Calu3 (cell line): ENCODE measurements at regions not wholly inside any gene's neighbourhood (a gene's known extent, or its start where the extent isn't known, plus 50 kb on each side); places are given as distances from the start of the nearest gene placed in this dataset.

Experiments used
- BruUV-seq: library from RNA; stranded (reverse); fragments of 400-500 nt; replicated peaks from 2 replicates; lab custom pipeline; 2021; lab: Mats Ljungman, UMichigan
- CTCF ChIA-PET: fragments of 300-600 bp; sonication (Branson Sonifier 250); formaldehyde crosslinking; loops from one replicate; lab custom pipeline; 2022; ENCODE audit warnings: antibody characterized with exemption; lab: Charles Lee
- DNase-seq: peaks from one replicate; pipeline ENCODE4 v3.0.0; 2022
- H3K27ac Mint-ChIP-seq: one replicate; pipeline ENCODE4 v1.8.0; 2022; ENCODE audit warnings: mixed read lengths; ENCODE audit not compliant: unreplicated experiment
- H3K27me3 Mint-ChIP-seq: one replicate; pipeline ENCODE4 v1.8.0; 2022; ENCODE audit warnings: mixed read lengths; ENCODE audit not compliant: unreplicated experiment
- H3K36me3 Mint-ChIP-seq: one replicate; pipeline ENCODE4 v1.8.0; 2022; ENCODE audit warnings: mild to moderate bottlenecking, moderate library complexity, mixed read lengths; ENCODE audit not compliant: insufficient read depth, unreplicated experiment
- H3K4me1 Mint-ChIP-seq: one replicate; pipeline ENCODE4 v1.8.0; 2022; ENCODE audit warnings: mild to moderate bottlenecking, low read depth, mixed read lengths; ENCODE audit not compliant: unreplicated experiment
- H3K4me3 Mint-ChIP-seq: one replicate; pipeline ENCODE4 v1.8.0; 2022; ENCODE audit warnings: mild to moderate bottlenecking, low read depth, moderate library complexity, mixed read lengths; ENCODE audit not compliant: unreplicated experiment
- H3K9me3 Mint-ChIP-seq: one replicate; pipeline ENCODE4 v1.8.0; 2022; ENCODE audit warnings: low read depth, mixed read lengths; ENCODE audit not compliant: unreplicated experiment
- CTCF ChIP-seq: fragments of 200-600 bp; IDR thresholded peaks from one replicate; pipeline ENCODE4 v1.8.0; 2022; ENCODE audit warnings: antibody characterized with exemption; ENCODE audit not compliant: unreplicated experiment
- intact Hi-C: fragments of 100-400 bp; cut with micrococcal nuclease; formaldehyde crosslinking; loops from one replicate; pipeline ENCODE4 v1.10.0; 2022; ENCODE audit not compliant: unreplicated experiment

- TF ChIP-seq CTCF: no peak
- BruUV-seq: no TSS peak
- no peak for DNase-seq
- CTCF ChIA-PET: interaction anchor here (0.7 to 1.2 kb wide), 2 partner anchors 165 to 233 kb away, joined by 3 to 4 read pairs; no protein-coding TSS in a partner anchor
- Mint-ChIP-seq H3K4me1 (peaks cover 7% of the 10 kb centered on the region), H3K27me3 (peaks cover 88% of the 10 kb centered on the region), H3K36me3 (no peaks in the 10 kb centered on the region), H3K9me3 (no peaks in the 10 kb centered on the region), H3K27ac (no peak overlapping the region), H3K4me3 (no peak overlapping the region)
- intact Hi-C loops: no loop called here
Observed at GRCh38 chr1:165119086-165119485, 237.4 kb downstream of the LMX1A start.

GRCh38 chr1:165117482-165117881 is 239.0 kb downstream of the LMX1A start:
- peaks cover 78% of the 10 kb centered on the region for H3K27me3 Mint-ChIP-seq
- H3K36me3 Mint-ChIP-seq: no peaks in the 10 kb centered on the region
- H3K4me1 Mint-ChIP-seq: peaks cover 7% of the 10 kb centered on the region
- CTCF ChIA-PET: interaction anchor here (1.4 kb wide), 1 partner anchor 12 kb away, joined by 9 read pairs; no protein-coding TSS in a partner anchor
- BruUV-seq: no TSS peak
- no peaks in the 10 kb centered on the region for H3K9me3 Mint-ChIP-seq
- no peak for DNase-seq
- TF ChIP-seq CTCF: no peak
- intact Hi-C loops: no loop called here
- H3K27ac Mint-ChIP-seq: no peak overlapping the region
- H3K4me3 Mint-ChIP-seq: no peak overlapping the region

- peak; percentile 35 for DNase-seq
- intact Hi-C loops: no loop called here
- Mint-ChIP-seq H3K4me3 (no peak overlapping the region), H3K4me1 (peaks cover 7% of the 10 kb centered on the region), H3K27ac (no peak overlapping the region), H3K27me3 (peaks cover 78% of the 10 kb centered on the region), H3K9me3 (no peaks in the 10 kb centered on the region), H3K36me3 (no peaks in the 10 kb centered on the region)
- CTCF ChIA-PET: interaction anchor here (0.9 to 1.4 kb wide), 2 partner anchors 13 to 35 kb away, joined by 3 to 9 read pairs; no protein-coding TSS in a partner anchor
- BruUV-seq: no TSS peak
- no peak for TF ChIP-seq CTCF
Observed at GRCh38 chr1:165116732-165117131, 239.8 kb downstream of the LMX1A start.

GRCh38 chr1:165116171-165116570 is 240.3 kb downstream of the LMX1A start:
- Mint-ChIP-seq H3K36me3 (no peaks in the 10 kb centered on the region), H3K27ac (no peak overlapping the region), H3K27me3 (peaks cover 78% of the 10 kb centered on the region), H3K4me3 (no peak overlapping the region), H3K4me1 (peaks cover 7% of the 10 kb centered on the region), H3K9me3 (no peaks in the 10 kb centered on the region)
- intact Hi-C loops: no loop called here
- CTCF ChIA-PET: interaction anchor here (0.9 to 1.4 kb wide), 2 partner anchors 13 to 36 kb away, joined by 3 to 9 read pairs; no protein-coding TSS in a partner anchor
- DNase-seq: no peak
- no TSS peak for BruUV-seq
- TF ChIP-seq CTCF: no peak
